Muscle of leg (tissue), 2 donors: ENCODE measurements at regions not wholly inside any gene's neighbourhood (a gene's known extent, or its start where the extent isn't known, plus 50 kb on each side); places are given as distances from the start of the nearest gene placed in this dataset.

Source experiments
- DNase-seq: peaks from one replicate; pipeline ENCODE4 v3.0.0; 2013
- H3K27ac ChIP-seq: one replicate; pipeline ENCODE4 v1.5.1; 2013; ENCODE audit warnings: mild to moderate bottlenecking, low read length, control low read depth
- H3K27me3 ChIP-seq: one replicate; pipeline ENCODE4 v1.6.1; 2013; ENCODE audit warnings: low read length; ENCODE audit not compliant: control insufficient read depth, insufficient read depth
- H3K36me3 ChIP-seq: one replicate; pipeline ENCODE4 v1.6.1; 2013; ENCODE audit warnings: low read length; ENCODE audit not compliant: control insufficient read depth, insufficient read depth
- H3K4me1 ChIP-seq: one replicate; pipeline ENCODE4 v1.6.1; 2013; ENCODE audit warnings: low read length; ENCODE audit not compliant: control insufficient read depth, insufficient read depth
- H3K4me3 ChIP-seq: one replicate; pipeline ENCODE4 v1.5.1; 2013; ENCODE audit warnings: low read length, control low read depth
- H3K9me3 ChIP-seq: replicated peaks from 2 replicates; pipeline ENCODE4 v1.6.1; 2013; ENCODE audit warnings: low read depth, low read length; ENCODE audit not compliant: control insufficient read depth

GRCh38 chr2:12666445-12666844 lies 50.3 kb upstream of the TRIB2 start:
- peaks cover 2% of the 10 kb centered on the region for H3K4me1 ChIP-seq
- no peak for DNase-seq
- H3K27ac ChIP-seq = no peak overlapping the region
- no peak overlapping the region for H3K4me3 ChIP-seq
- no peaks in the 10 kb centered on the region for H3K36me3 ChIP-seq
- peaks cover 12% of the 10 kb centered on the region for H3K9me3 ChIP-seq
- no peaks in the 10 kb centered on the region for H3K27me3 ChIP-seq
